PFSK-1 (cell line): ENCODE measurements at regions not wholly inside any gene's neighbourhood (a gene's known extent, or its start where the extent isn't known, plus 50 kb on each side); places are given as distances from the start of the nearest gene placed in this dataset.

Experiments used
- POLR2AphosphoS5 ChIP-seq: IDR thresholded peaks from 2 replicates; pipeline ENCODE4 v1.6.1; 2012; ENCODE audit warnings: low read depth, mild to moderate bottlenecking, control low read depth, low read length, moderate library complexity
- SIN3A ChIP-seq: IDR thresholded peaks from 2 replicates; pipeline ENCODE4 v1.6.1; 2012; ENCODE audit warnings: mild to moderate bottlenecking, low read length, moderate library complexity, borderline replicate concordance; ENCODE audit not compliant: insufficient read depth

DNA sequence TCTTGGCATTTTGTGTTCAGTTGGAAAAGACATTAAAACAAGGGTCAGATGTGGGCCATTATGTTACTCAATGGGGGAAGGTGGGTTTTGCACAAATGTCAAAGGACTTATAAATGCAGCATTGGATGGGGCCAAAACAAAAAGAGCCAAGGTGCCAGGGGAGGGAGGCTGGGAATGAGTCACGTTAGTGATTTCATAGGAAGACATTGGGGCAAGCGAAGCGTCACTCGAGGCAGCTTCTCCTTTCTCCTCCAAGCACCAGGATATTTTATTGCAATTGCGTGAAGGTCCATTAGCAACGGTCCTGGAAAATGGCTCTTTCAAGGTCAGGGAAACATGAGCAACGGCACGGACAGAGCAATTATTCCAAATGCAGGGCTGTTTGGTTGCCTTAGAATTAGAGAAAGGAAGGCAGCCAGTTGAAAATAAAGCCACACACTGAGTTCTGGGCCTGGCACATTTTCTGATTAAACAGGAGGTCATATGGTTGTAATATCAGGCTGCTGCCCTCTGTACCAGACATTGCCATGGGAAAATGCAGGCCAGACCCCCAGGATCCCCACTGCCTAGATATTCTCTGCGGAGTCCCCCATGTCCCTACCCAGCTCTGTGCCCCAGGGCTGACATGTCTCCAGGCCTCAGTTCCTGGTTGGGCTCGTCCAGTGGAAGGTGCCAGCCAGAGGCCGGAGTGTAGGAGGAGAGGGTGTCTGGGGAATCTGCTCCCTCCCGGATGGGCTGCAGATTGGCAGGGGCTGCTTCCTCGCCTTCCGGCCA is 63.3 kb upstream of the NANOS1 start:
- TF ChIP-seq POLR2AphosphoS5: no peak
- no peak for TF ChIP-seq SIN3A
